ENCODE measurements at regions not wholly inside any gene's neighbourhood (a gene's known extent, or its start where the extent isn't known, plus 50 kb on each side); places are given as distances from the start of the nearest gene placed in this dataset.

GRCh38 chr22:49623176-49623575, 204.5 kb downstream of the BRD1 start:
- no peak for DNase-seq (ENCODE audit: low spot score)

- no peak for DNase-seq (ENCODE audit: low spot score)
Measured at GRCh38 chr22:49622241-49623105, 205.2 kb downstream of the BRD1 start.

GRCh38 chr22:49621601-49622210, 206.0 kb downstream of the BRD1 start:
- DNase-seq (ENCODE audit: low spot score), result no peak

GRCh38 chr22:49620666-49621065, 207.0 kb downstream of the BRD1 start:
- no peak for DNase-seq (ENCODE audit: low spot score)

- no peak for DNase-seq (ENCODE audit: low spot score)
Measured at GRCh38 chr22:49620003-49620556, 207.6 kb downstream of the BRD1 start.

GRCh38 chr22:49619301-49619700, 208.4 kb downstream of the BRD1 start:
- DNase-seq (ENCODE audit: low spot score), result no peak

- no peak for DNase-seq (ENCODE audit: low spot score)
Measured at GRCh38 chr22:49618677-49618953, 209.1 kb downstream of the BRD1 start.

GRCh38 chr22:49617866-49618676, 209.6 kb downstream of the BRD1 start:
- DNase-seq (ENCODE audit: low spot score), result no peak

- DNase-seq (ENCODE audit: low spot score), result no peak
Measured at GRCh38 chr22:49617264-49617663, 210.4 kb downstream of the BRD1 start.

GRCh38 chr22:49616356-49617231, 211.1 kb downstream of the BRD1 start:
- DNase-seq (ENCODE audit: low spot score), result no peak

GRCh38 chr22:49614966-49615965, 212.4 kb downstream of the BRD1 start:
- no peak for DNase-seq (ENCODE audit: low spot score)

- no peak for DNase-seq (ENCODE audit: low spot score)
Measured at GRCh38 chr22:49613511-49614270, 214.0 kb downstream of the BRD1 start.

- DNase-seq (ENCODE audit: low spot score), result no peak
Measured at GRCh38 chr22:49613108-49613507, 214.6 kb downstream of the BRD1 start.

- DNase-seq (ENCODE audit: low spot score), result no peak
Measured at GRCh38 chr22:49609207-49609876, 218.3 kb downstream of the BRD1 start.

GRCh38 chr22:49608660-49609059, 219.0 kb downstream of the BRD1 start:
- no peak for DNase-seq (ENCODE audit: low spot score)

GRCh38 chr22:49608228-49608627, 219.4 kb downstream of the BRD1 start:
- no peak for DNase-seq (ENCODE audit: low spot score)

GRCh38 chr22:49607821-49608220, 219.9 kb downstream of the BRD1 start:
- DNase-seq (ENCODE audit: low spot score), result no peak

GRCh38 chr22:49606562-49607290, 220.9 kb downstream of the BRD1 start:
- no peak for DNase-seq (ENCODE audit: low spot score)
